NB4 (cell line): ENCODE measurements at regions not wholly inside any gene's neighbourhood (a gene's known extent, or its start where the extent isn't known, plus 50 kb on each side); places are given as distances from the start of the nearest gene placed in this dataset.
"Not testable (repeated sequence)": the region's sequence is repeated elsewhere in the genome, so short reads cannot be mapped to it uniquely, and the experiment has no call there.

Source experiments
- DNase-seq: peaks from one replicate; pipeline ENCODE4 v3.0.0; 2010; ENCODE audit warnings: low read depth
- H3K4me3 ChIP-seq: one replicate; pipeline ENCODE4 v1.5.1; 2011; ENCODE audit warnings: mild to moderate bottlenecking, low read depth, low read length, moderate library complexity
- MYC ChIP-seq: IDR thresholded peaks from 2 replicates; pipeline ENCODE4 v1.6.1; 2011; ENCODE audit warnings: low read depth, low read length
- POLR2A ChIP-seq: IDR thresholded peaks from 2 replicates; pipeline ENCODE4 v1.6.1; 2011; ENCODE audit warnings: mild to moderate bottlenecking; ENCODE audit not compliant: insufficient read length; ENCODE audit errors: extremely low read depth
- TF ChIP-seq, protein P1 (sequence below): IDR thresholded peaks from 2 replicates; pipeline ENCODE4 v1.6.1; 2011; ENCODE audit warnings: low read depth, low read length
- TF ChIP-seq, protein P2 (sequence below): IDR thresholded peaks from one replicate; pipeline ENCODE4 v1.5.1; 2012; ENCODE audit warnings: low read depth, low read length

DNA sequence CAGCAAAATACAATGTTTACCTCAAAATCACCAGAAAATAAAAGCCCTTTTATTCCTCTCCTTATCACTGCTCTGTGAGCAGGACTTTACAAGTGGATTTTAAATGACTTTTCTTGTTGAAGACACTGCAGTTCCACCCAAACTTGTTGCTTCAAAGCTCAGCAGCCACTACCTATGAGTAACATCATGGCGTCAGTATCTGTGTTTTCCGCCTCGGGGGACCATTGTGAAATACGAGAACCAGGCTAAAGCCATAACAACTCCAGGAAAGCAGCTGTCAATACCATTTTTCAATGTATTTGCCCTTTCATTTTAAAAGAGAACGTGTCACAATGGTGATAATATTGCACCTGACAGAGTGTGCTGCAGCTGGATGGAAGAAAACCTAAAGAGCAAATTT lies 284.0 kb upstream of the RNF32 start:
- no peak for DNase-seq
- TF ChIP-seq MYC, result no peak
- no peak for TF ChIP-seq POLR2A
- TF ChIP-seq, protein P1, sequence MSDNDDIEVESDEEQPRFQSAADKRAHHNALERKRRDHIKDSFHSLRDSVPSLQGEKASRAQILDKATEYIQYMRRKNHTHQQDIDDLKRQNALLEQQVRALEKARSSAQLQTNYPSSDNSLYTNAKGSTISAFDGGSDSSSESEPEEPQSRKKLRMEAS, result no peak
- TF ChIP-seq, protein P2, sequence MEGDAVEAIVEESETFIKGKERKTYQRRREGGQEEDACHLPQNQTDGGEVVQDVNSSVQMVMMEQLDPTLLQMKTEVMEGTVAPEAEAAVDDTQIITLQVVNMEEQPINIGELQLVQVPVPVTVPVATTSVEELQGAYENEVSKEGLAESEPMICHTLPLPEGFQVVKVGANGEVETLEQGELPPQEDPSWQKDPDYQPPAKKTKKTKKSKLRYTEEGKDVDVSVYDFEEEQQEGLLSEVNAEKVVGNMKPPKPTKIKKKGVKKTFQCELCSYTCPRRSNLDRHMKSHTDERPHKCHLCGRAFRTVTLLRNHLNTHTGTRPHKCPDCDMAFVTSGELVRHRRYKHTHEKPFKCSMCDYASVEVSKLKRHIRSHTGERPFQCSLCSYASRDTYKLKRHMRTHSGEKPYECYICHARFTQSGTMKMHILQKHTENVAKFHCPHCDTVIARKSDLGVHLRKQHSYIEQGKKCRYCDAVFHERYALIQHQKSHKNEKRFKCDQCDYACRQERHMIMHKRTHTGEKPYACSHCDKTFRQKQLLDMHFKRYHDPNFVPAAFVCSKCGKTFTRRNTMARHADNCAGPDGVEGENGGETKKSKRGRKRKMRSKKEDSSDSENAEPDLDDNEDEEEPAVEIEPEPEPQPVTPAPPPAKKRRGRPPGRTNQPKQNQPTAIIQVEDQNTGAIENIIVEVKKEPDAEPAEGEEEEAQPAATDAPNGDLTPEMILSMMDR, result no peak
- H3K4me3 ChIP-seq, result no peak overlapping the region

DNA sequence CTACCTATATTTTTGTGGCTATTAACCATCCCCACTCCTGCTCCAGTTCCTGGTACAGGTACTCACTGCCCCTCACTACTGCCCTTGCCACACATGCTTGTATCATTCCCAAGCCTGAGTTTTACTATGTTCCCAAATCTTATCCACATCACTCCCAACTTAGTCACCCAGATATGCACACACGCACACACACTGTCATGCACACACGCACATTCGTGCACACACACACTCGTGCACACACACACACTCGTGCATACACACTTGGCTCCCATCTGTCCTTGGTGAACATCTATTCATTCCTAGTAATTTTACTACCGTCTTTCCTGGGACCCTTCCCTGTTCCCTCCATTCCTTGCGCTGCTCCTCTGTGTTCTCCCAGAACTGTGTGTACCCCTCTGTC lies 287.2 kb upstream of the RNF32 start:
- no peak for TF ChIP-seq POLR2A
- TF ChIP-seq MYC, result no peak
- TF ChIP-seq, protein P1, result no peak
- TF ChIP-seq, protein P2, result no peak
- DNase-seq, result no peak
- H3K4me3 ChIP-seq, result no peak overlapping the region

DNA sequence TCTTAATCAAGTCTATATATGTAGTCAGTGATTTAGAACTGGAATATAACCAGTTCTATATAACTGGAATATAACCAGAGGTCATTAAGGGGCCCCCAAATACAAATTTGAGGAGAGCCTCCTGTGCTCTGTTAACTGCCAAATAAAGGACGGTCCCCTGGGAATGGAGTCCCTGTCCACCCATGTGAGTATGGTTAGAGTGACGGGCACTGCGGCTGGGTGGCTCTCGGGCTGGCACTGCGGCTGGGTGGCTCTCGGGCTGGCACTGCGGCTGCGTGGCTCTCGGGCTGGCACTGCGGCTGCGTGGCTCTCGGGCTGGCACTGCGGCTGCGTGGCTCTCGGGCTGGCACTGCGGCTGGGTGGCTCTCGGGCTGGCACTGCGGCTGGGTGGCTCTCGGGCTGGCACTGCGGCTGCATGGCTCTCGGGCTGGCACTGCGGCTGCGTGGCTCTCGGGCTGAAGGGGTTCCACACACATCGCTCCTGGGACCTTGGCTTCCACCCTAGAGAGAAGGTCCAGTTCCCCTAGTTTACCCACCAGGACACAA lies 292.8 kb upstream of the RNF32 start:
- DNase-seq, H3K4me3 ChIP-seq: not testable (repeated sequence)

DNA sequence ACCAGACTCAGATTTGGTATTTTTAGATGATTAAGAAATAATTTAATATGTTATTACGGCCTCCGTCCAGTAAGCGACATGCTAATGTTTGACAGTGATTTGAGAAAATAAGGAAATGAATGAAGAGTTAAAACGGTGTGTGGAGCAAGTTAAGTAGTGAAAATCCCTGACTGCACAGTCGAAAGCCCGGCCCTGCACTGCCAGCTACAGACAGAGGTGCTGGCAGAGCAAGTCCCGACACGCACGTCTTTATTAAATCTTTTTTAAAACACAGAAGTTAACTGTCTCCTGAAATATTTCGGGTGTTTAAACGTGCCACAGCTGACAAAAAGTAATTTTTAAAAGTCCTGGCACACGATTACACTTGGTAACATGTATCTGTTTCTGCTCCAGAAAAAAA lies 293.4 kb upstream of the RNF32 start:
- no peak for DNase-seq
- TF ChIP-seq MYC (no peak), POLR2A (no peak)
- TF ChIP-seq, protein P2, result no peak
- TF ChIP-seq, protein P1, result no peak
- no peak overlapping the region for H3K4me3 ChIP-seq

DNA sequence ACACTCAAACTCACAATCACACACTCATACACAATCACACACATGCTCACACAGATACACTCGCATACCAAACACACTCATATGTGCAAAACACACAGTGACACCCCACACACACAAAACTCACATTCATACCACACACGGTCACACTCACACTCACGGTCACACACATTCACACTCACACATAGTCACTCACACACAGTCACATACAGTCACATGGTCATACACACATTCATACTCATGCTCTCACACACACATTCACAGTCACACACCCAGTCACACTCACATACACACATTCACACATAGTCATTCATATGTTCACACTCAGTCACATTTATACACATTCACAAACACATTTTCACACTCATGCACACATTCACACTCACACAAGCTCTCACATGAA lies 296.0 kb upstream of the RNF32 start:
- no peak for DNase-seq
- no peak overlapping the region for H3K4me3 ChIP-seq
- TF ChIP-seq, protein P1, result no peak
- TF ChIP-seq, protein P2, result no peak
- TF ChIP-seq POLR2A, result no peak
- no peak for TF ChIP-seq MYC

DNA sequence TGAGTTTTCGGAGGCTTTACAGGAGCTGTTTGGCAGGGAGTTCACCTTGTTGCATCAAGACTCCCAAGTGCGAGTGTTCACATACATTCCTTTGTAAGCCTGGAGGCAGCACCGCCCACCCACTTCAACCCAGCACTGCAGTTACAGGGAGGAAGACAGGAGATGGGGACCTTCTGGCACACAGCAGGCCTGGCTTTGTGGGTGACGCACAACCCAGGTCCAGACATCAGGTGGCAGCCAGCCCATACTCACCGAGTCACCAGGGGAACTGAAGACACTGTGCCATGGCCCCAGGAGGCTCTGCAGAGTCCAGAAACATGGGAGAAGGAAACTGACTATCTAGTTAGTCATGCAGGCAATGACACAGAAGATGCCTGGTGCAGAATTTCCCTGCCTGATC lies 305.9 kb upstream of the RNF32 start:
- no peak for TF ChIP-seq MYC
- TF ChIP-seq, protein P2, result no peak
- no peak for TF ChIP-seq POLR2A
- TF ChIP-seq, protein P1, result no peak
- H3K4me3 ChIP-seq, result no peak overlapping the region
- DNase-seq, result no peak
